ENCODE measurements at regions not wholly inside any gene's neighbourhood (a gene's known extent, or its start where the extent isn't known, plus 50 kb on each side); places are given as distances from the start of the nearest gene placed in this dataset.

- no peak overlapping the region for H3K4me2 ChIP-seq (ENCODE audit: low read length)
- H3K9me3 ChIP-seq (ENCODE audit: control insufficient read depth in 1 of 2, insufficient read depth in 1 of 2, low read depth in 1 of 2, low read length in 2 of 2), result peaks cover 13 to 41% of the 10 kb centered on the region in 2 experiments; a peak in 2 of 4 replicates
- no peaks in the 10 kb centered on the region for H4K20me1 ChIP-seq (ENCODE audit: insufficient read depth)
- no peaks in the 10 kb centered on the region for H3K36me3 ChIP-seq (ENCODE audit: control insufficient read depth in 1 of 2, insufficient read depth in 2 of 2, low read length in 2 of 2)
- no peak overlapping the region for H3K27ac ChIP-seq (ENCODE audit: low read depth, low read length)
- no peak overlapping the region for H2AFZ ChIP-seq (ENCODE audit: low read depth, low read length, poor library complexity, severe bottlenecking)
- no peak for TF ChIP-seq ZBTB33 (IDR thresholded peaks at IDR 0.05; ENCODE audit: extremely low read depth, insufficient replicate concordance, low read length)
- no peak for TF ChIP-seq ZNF274 (IDR thresholded peaks at IDR 0.05; ENCODE audit: low read depth, low read length)
- TF ChIP-seq POLR2A (IDR thresholded peaks at IDR 0.05; ENCODE audit: borderline replicate concordance, extremely low read depth, insufficient read depth, insufficient read length), result no peak
- TF ChIP-seq ATF3 (IDR thresholded peaks at IDR 0.05), result no peak
- no peak for TF ChIP-seq YY1 (IDR thresholded peaks at IDR 0.05; ENCODE audit: extremely low read depth, insufficient replicate concordance, low read depth, low read length)
- TF ChIP-seq POLR2AphosphoS5 (IDR thresholded peaks at IDR 0.05; ENCODE audit: low read depth, low read length), result no peak
- TF ChIP-seq EGR1 (IDR thresholded peaks at IDR 0.05; ENCODE audit: low read depth), result no peak
- no peak for TF ChIP-seq EZH2 (IDR thresholded peaks at IDR 0.05)
- TF ChIP-seq JUND (IDR thresholded peaks at IDR 0.05), result no peak
- TF ChIP-seq MAX (IDR thresholded peaks at IDR 0.05), result no peak
- TF ChIP-seq CBX3 (IDR thresholded peaks at IDR 0.05; ENCODE audit: low read depth), result no peak
- TF ChIP-seq RAD21 (IDR thresholded peaks at IDR 0.05; ENCODE audit: low read depth), result no peak
- no peak for TF ChIP-seq ELF1 (IDR thresholded peaks at IDR 0.05; ENCODE audit: borderline replicate concordance, low read depth)
- TF ChIP-seq CEBPB (IDR thresholded peaks at IDR 0.05; ENCODE audit: low read depth), result no peak
- no peak for TF ChIP-seq REST (IDR thresholded peaks at IDR 0.05; ENCODE audit: low read depth)
- TF ChIP-seq EZH2phosphoT487 (IDR thresholded peaks at IDR 0.05; ENCODE audit: borderline replicate concordance), result no peak
- no peak for TF ChIP-seq CTCF (IDR thresholded peaks at IDR 0.05 in 2 of 3, conservative IDR thresholded peaks at IDR 0.05 in 1 of 3; ENCODE audit: borderline replicate concordance in 1 of 3, insufficient read depth in 1 of 3, low read depth in 2 of 3, low read length in 2 of 3)
- no peak for TF ChIP-seq SRF (IDR thresholded peaks at IDR 0.05; ENCODE audit: low read depth)
- TF ChIP-seq SP1 (IDR thresholded peaks at IDR 0.05; ENCODE audit: low read depth), result no peak
- H3K4me3 ChIP-seq (replicated peaks in 1 of 2; ENCODE audit: low read depth in 1 of 2, low read length in 2 of 2), result no peak overlapping the region
- intact Hi-C loops (cut with micrococcal nuclease), result no loop called here
- RAD21 ChIA-PET (ENCODE audit: low non-redundant PET in 1 of 2, low total read pairs in 2 of 2, uncharacterized antibody in 2 of 2, unreplicated experiment in 2 of 2), result no interaction called here
- CTCF ChIA-PET, result no interaction called here
- no peaks in the 10 kb centered on the region for H3K9me2 ChIP-seq (ENCODE audit: insufficient read depth)
- ATAC-seq, result no peak
- POLR2A ChIA-PET, result no interaction called here
- no peak for DNase-seq (ENCODE audit: low read depth, low spot score)
- BruUV-seq (replicated peaks), result no TSS peak
- no peaks in the 10 kb centered on the region for H3K79me2 ChIP-seq (ENCODE audit: insufficient read depth, low read length)
- H3K4me1 ChIP-seq (ENCODE audit: control insufficient read depth in 1 of 2, insufficient read depth in 2 of 2, low read length in 2 of 2), result no peaks in the 10 kb centered on the region
- no peaks in the 10 kb centered on the region for H3K27me3 ChIP-seq (ENCODE audit: insufficient read depth, low read length)
- no peak overlapping the region for H3K9ac ChIP-seq (ENCODE audit: low read length)
Observed at GRCh38 chr21:22278366-22278765, 1280.2 kb downstream of the NCAM2 start.

All from HCT116 (cell line).